SU-DHL-6 (cell line): ENCODE measurements at regions not wholly inside any gene's neighbourhood (a gene's known extent, or its start where the extent isn't known, plus 50 kb on each side); places are given as distances from the start of the nearest gene placed in this dataset.

ENCODE experiments used
- H2AFZ ChIP-seq: fragments of 200-600 bp; sonication (generic); 2 replicates; pipeline ENCODE4 v1.6.1; 2014; ENCODE audit warnings: low read depth, mild to moderate bottlenecking, moderate library complexity, mixed read lengths, antibody characterized with exemption, low read length; ENCODE audit not compliant: severe bottlenecking
- H3F3A ChIP-seq: fragments of 200-600 bp; shearing (Covaris generic); 2 replicates; pipeline ENCODE4 v1.6.0; 2016; ENCODE audit warnings: antibody characterized with exemption, mild to moderate bottlenecking; ENCODE audit not compliant: insufficient read depth
- H3K27ac ChIP-seq: fragments of 200-600 bp; sonication (generic); 2 replicates; pipeline ENCODE4 v1.5.1; 2016; ENCODE audit warnings: low read depth, mild to moderate bottlenecking, low read length, moderate library complexity, mixed read lengths
- H3K27me3 ChIP-seq: fragments of 200-600 bp; sonication (generic), shearing (Covaris generic); 2 replicates; pipeline ENCODE4 v1.6.0; 2014; ENCODE audit warnings: mild to moderate bottlenecking, low read length
- H3K36me3 ChIP-seq: fragments of 200-600 bp; sonication (generic); 2 replicates; pipeline ENCODE4 v1.6.1; 2014; ENCODE audit warnings: mild to moderate bottlenecking, low read length, mixed read lengths
- H3K4me2 ChIP-seq: fragments of 300-600, 200-600 bp; shearing (Covaris generic), sonication (generic); 2 replicates; pipeline ENCODE4 v1.6.0; 2014; ENCODE audit warnings: low read length, low read depth, mild to moderate bottlenecking; ENCODE audit not compliant: poor library complexity, severe bottlenecking
- H3K4me3 ChIP-seq: fragments of 200-600 bp; sonication (generic); 2 replicates; pipeline ENCODE4 v1.5.1; 2014; ENCODE audit warnings: antibody characterized with exemption, low read length, mild to moderate bottlenecking, mixed read lengths; ENCODE audit not compliant: insufficient read depth, poor library complexity, severe bottlenecking
- H3K79me2 ChIP-seq: fragments of 200-600 bp; sonication (generic); 2 replicates; pipeline ENCODE4 v1.6.1; 2014; ENCODE audit warnings: mild to moderate bottlenecking, low read length, moderate library complexity; ENCODE audit not compliant: insufficient read depth
- H3K9ac ChIP-seq: fragments of 200-600 bp; sonication (generic); 2 replicates; pipeline ENCODE4 v1.7.0; 2014; ENCODE audit warnings: mild to moderate bottlenecking, low read length
- H3K9me2 ChIP-seq: fragments of 200-600 bp; sonication (generic); replicated peaks from 2 replicates; pipeline ENCODE4 v1.6.1; 2014; ENCODE audit warnings: low read length; ENCODE audit not compliant: insufficient read depth
- H3K9me3 ChIP-seq: fragments of 200-600 bp; sonication (generic); 2 replicates; pipeline ENCODE4 v1.6.1; 2014; ENCODE audit warnings: low read length, mixed read lengths; ENCODE audit not compliant: insufficient read depth
- H4K20me1 ChIP-seq: fragments of 200-600 bp; sonication (generic); 2 replicates; pipeline ENCODE4 v1.6.1; 2014; ENCODE audit warnings: low read depth, mild to moderate bottlenecking, antibody characterized with exemption, low read length, moderate library complexity, mixed read lengths
- EZH2phosphoT487 ChIP-seq: fragments of 200-600 bp; sonication (generic), shearing (Covaris generic); conservative IDR thresholded peaks from 2 replicates; pipeline ENCODE4 v1.6.1; 2018; ENCODE audit warnings: mild to moderate bottlenecking, antibody characterized with exemption, low read length, moderate library complexity, mixed read lengths
- TF ChIP-seq, protein P1 (sequence below): fragments of 200-600 bp; sonication (generic); IDR thresholded peaks from one replicate; pipeline ENCODE4 v1.5.1; 2017; ENCODE audit warnings: antibody characterized with exemption, mild to moderate bottlenecking, low read length, moderate library complexity; ENCODE audit not compliant: insufficient read depth, poor library complexity, severe bottlenecking

GRCh38 chr18:42242758-42243157 is 287.7 kb downstream of the PIK3C3 start:
- Histone ChIP-seq H3K79me2 (no peaks in the 10 kb centered on the region), H2AFZ (no peak overlapping the region), H3K9ac (no peak overlapping the region), H3K9me2 (no peaks in the 10 kb centered on the region), H4K20me1 (no peaks in the 10 kb centered on the region), H3F3A (no peaks in the 10 kb centered on the region), H3K4me2 (no peak overlapping the region), H3K27me3 (no peaks in the 10 kb centered on the region), H3K36me3 (no peaks in the 10 kb centered on the region), H3K4me3 (no peak overlapping the region), H3K27ac (no peak overlapping the region), H3K9me3 (0 out of 2 replicates have a peak, but pooled peaks cover 5% of the 10 kb centered on the region)
- TF ChIP-seq EZH2phosphoT487: no peak
- TF ChIP-seq, protein P1, sequence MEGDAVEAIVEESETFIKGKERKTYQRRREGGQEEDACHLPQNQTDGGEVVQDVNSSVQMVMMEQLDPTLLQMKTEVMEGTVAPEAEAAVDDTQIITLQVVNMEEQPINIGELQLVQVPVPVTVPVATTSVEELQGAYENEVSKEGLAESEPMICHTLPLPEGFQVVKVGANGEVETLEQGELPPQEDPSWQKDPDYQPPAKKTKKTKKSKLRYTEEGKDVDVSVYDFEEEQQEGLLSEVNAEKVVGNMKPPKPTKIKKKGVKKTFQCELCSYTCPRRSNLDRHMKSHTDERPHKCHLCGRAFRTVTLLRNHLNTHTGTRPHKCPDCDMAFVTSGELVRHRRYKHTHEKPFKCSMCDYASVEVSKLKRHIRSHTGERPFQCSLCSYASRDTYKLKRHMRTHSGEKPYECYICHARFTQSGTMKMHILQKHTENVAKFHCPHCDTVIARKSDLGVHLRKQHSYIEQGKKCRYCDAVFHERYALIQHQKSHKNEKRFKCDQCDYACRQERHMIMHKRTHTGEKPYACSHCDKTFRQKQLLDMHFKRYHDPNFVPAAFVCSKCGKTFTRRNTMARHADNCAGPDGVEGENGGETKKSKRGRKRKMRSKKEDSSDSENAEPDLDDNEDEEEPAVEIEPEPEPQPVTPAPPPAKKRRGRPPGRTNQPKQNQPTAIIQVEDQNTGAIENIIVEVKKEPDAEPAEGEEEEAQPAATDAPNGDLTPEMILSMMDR: no peak

DNA sequence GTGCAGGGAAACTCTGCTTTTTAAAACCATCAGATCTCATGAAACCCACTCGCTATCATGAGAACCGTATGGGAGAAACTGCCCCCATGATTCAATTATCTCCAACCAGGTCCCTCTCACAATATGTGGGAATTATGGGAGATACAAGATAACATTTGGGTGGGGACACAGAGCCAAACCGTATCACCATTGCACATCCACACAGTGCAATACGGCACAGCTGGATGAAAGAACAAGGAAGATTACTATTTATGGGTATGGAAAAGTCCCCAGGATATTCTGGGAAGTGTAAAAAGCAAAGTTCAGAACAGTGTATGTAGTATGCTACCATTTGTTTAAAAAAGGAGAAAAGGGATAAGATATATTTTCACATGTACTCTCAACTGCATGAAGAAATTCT is 290.1 kb downstream of the PIK3C3 start:
- H3K36me3 ChIP-seq: no peaks in the 10 kb centered on the region
- no peaks in the 10 kb centered on the region for H3F3A ChIP-seq
- no peaks in the 10 kb centered on the region for H3K27me3 ChIP-seq
- TF ChIP-seq, protein P1: no peak
- H3K4me3 ChIP-seq: no peak overlapping the region
- H3K9ac ChIP-seq: no peak overlapping the region
- H3K79me2 ChIP-seq: no peaks in the 10 kb centered on the region
- H3K27ac ChIP-seq: no peak overlapping the region
- 0 out of 2 replicates have a peak, but pooled peaks cover 5% of the 10 kb centered on the region for H3K9me3 ChIP-seq
- no peaks in the 10 kb centered on the region for H4K20me1 ChIP-seq
- H3K9me2 ChIP-seq: no peaks in the 10 kb centered on the region
- H2AFZ ChIP-seq: no peak overlapping the region
- H3K4me2 ChIP-seq: no peak overlapping the region

- H3K9me3 ChIP-seq: no peaks in the 10 kb centered on the region
- H3K4me2 ChIP-seq: no peak overlapping the region
- no peak overlapping the region for H2AFZ ChIP-seq
- H3F3A ChIP-seq: no peaks in the 10 kb centered on the region
- H3K4me3 ChIP-seq: no peak overlapping the region
- no peak for TF ChIP-seq EZH2phosphoT487
- TF ChIP-seq, protein P1: no peak
- H4K20me1 ChIP-seq: no peaks in the 10 kb centered on the region
- H3K79me2 ChIP-seq: no peaks in the 10 kb centered on the region
- H3K9me2 ChIP-seq: no peaks in the 10 kb centered on the region
- no peak overlapping the region for H3K27ac ChIP-seq
- no peaks in the 10 kb centered on the region for H3K27me3 ChIP-seq
- no peaks in the 10 kb centered on the region for H3K36me3 ChIP-seq
- no peak overlapping the region for H3K9ac ChIP-seq
Observed at GRCh38 chr18:42255908-42256765, 301.1 kb downstream of the PIK3C3 start.
